VCaP (cell line): ENCODE measurements at regions not wholly inside any gene's neighbourhood (a gene's known extent, or its start where the extent isn't known, plus 50 kb on each side); places are given as distances from the start of the nearest gene placed in this dataset.

Source experiments
- H3K27ac ChIP-seq: fragments of 450-650 bp; 2 replicates; pipeline ENCODE4 v1.5.1; 2017
- TF ChIP-seq, protein P1 (sequence below): fragments of 450-650 bp; conservative IDR thresholded peaks from 2 replicates; pipeline ENCODE4 v1.5.1; 2017; ENCODE audit warnings: mild to moderate bottlenecking, moderate library complexity

DNA sequence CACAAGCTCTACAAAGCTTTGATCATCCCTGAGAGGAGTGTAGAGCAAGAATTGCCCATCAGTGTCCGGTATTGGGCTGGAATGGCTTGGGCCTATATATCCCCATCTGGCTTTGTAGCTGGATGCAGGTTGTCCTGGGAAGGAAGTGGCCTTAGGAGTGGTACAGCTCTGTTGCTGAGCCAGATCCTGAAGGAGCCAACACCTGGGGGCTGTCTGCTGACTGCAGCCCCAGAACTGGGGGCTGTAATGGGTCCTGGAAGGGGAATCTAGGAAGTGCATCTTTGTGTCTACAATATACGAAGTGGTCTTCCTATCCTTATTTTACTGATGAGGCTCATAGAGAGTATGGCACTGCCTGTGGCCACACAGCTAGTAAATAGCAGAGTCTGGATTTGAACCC lies 145.9 kb downstream of the CDC5L start:
- TF ChIP-seq, protein P1, sequence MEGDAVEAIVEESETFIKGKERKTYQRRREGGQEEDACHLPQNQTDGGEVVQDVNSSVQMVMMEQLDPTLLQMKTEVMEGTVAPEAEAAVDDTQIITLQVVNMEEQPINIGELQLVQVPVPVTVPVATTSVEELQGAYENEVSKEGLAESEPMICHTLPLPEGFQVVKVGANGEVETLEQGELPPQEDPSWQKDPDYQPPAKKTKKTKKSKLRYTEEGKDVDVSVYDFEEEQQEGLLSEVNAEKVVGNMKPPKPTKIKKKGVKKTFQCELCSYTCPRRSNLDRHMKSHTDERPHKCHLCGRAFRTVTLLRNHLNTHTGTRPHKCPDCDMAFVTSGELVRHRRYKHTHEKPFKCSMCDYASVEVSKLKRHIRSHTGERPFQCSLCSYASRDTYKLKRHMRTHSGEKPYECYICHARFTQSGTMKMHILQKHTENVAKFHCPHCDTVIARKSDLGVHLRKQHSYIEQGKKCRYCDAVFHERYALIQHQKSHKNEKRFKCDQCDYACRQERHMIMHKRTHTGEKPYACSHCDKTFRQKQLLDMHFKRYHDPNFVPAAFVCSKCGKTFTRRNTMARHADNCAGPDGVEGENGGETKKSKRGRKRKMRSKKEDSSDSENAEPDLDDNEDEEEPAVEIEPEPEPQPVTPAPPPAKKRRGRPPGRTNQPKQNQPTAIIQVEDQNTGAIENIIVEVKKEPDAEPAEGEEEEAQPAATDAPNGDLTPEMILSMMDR: no peak

DNA sequence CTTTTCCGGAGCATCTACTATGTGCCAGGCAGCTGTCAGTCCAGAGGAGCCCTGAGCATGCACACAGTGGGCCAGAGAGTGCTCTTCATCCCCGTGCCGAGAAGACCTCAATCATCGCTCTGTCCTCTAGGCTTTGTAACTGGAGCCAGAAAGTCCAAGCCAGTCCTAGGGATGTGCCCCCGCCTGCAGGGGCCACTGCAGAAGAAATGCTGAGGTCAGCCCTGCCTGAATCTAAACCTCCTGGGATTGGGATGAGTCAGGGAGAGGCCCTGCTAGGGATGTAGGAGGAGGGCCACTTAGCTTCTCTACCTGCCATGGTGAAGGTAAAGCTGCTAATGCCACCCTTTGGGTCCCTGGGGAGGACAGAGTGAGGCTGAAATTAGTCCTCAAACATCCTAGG lies 146.8 kb downstream of the CDC5L start:
- H3K27ac ChIP-seq: no peak overlapping the region
- TF ChIP-seq, protein P1: no peak

More for the DNA sequence above, 145.9 kb downstream of the CDC5L start:
- no peak overlapping the region for H3K27ac ChIP-seq

DNA sequence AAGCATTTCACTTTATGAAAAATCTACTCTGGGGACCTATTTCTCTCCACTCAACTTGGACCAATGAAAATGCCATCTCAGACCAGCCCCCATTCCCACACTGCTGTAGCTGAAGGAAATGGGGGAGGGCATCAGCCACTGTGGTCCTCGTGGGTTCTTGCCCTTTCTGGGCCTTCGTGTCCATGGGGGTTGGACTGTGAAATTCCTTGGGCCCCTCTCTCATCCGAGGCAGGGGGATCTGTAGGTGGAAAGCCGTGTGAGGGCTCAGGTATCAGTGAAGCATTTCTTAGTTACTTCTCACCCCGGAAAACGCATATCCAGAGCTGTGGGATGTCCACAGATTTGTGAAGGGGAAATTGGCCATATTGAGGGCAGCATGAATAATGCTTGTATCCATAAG lies 147.9 kb downstream of the CDC5L start:
- TF ChIP-seq, protein P1: no peak

DNA sequence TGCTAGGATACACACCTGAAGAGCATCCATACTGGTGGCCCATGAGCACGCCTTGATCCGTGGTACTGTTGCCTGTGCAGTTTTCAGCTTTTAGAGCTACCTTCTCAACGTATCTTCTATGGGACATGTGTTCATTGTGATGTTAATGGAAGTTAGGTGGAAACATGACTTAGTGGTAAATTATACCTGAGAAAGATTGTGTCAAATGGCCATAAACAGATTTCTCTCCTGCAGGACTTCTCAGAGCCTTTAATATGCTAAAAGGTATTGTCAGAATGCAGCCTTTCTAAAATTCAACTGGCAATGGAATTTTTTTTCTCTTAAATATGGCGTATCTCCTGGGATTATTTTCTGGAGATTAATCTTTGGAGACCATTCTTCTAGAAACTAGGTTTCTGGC lies 148.5 kb downstream of the CDC5L start:
- no peak overlapping the region for H3K27ac ChIP-seq
- TF ChIP-seq, protein P1: no peak

More for the DNA sequence above, 147.9 kb downstream of the CDC5L start:
- H3K27ac ChIP-seq: no peak overlapping the region

DNA sequence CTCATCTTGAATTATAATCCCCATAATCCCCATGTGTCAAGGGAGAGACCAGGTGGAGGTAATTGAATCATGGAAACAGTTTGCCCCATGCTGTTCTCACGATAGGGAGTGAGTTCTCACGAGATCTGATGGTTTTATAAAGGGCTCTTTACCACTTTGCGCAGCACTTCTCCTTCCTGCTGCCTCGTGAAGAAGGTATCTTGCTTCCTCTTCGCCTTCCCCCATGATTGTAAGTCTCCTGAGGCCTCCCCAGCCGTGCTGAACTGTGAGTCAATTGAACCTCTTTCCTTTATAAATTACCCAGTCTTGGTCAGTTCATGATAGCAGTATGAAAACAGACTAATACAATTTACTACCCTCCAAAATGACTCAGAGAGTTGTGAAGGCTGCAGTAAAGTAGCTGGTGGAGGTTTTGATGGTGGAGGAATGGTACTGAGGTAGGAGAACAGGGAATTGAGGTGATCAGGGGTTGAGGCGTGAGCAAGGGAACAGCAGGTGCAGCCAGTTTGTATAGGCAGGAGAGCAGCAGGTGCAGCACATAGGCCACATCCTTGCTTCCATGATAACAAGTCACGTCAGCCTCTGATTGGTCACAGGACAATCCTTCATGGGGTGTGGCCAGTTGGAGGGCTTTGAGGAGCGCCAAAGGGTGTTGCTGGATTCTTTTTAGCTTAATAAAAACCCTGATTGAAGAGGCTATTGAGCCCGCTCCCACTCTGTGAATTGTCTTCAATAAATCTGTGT lies 150.0 kb downstream of the CDC5L start:
- TF ChIP-seq, protein P1: no peak
- H3K27ac ChIP-seq: no peak overlapping the region

DNA sequence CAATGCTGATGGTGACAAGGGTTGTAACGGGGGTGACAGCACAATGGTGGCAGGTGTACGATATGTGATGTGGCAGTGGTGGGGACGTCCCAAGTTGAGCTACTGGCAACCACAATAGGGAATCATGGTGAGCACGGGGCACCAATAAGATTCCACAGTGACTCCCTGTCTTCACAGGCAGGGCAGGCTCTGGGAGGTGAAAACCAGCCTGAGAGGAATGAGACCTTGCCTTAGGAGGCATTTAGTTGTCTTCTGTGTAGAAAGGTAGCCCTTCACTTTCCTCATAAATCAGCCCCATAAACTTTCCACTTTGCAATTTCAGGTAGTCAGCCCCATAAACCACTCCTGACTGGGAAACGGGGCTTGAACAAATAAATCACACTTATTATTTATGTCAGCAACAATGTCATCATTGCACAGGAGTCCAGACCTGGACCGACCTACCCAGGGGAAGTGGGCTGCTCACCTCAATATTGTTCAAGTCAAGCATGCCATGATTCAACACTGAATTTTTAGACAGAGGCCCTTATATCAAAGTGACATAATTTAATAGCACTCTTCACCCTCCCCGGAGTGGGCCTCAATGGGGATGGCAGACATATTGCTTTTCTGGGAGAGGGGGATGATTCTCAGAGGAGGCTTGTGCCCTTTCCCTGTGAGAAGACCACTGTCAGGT lies 150.8 kb downstream of the CDC5L start:
- TF ChIP-seq, protein P1: no peak

DNA sequence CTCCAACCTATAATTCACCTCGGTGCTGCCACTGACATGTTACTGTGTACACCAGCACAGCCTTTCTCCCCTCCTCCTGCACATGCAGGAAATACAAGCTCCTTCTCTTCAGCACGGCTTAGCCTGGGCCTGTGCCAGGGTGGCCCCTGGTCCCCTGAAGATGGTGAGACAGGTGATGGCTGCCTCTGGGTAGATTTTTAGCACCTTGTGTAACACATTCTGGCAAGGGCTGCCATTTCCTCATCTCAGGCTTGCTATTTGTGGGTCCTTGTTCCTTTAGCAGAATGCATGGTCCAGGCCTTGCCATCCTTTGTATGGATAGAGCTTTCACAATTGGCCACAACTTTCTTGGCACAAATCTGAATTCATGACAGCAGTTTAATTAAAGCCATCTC lies 151.3 kb downstream of the CDC5L start:
- TF ChIP-seq, protein P1: no peak

More for the DNA sequence above, 150.8 kb downstream of the CDC5L start:
- no peak overlapping the region for H3K27ac ChIP-seq

More for the DNA sequence above, 151.3 kb downstream of the CDC5L start:
- no peak overlapping the region for H3K27ac ChIP-seq
